RKO (cell line): ENCODE measurements at regions not wholly inside any gene's neighbourhood (a gene's known extent, or its start where the extent isn't known, plus 50 kb on each side); places are given as distances from the start of the nearest gene placed in this dataset.
"Not testable (repeated sequence)": the region's sequence is repeated elsewhere in the genome, so short reads cannot be mapped to it uniquely, and the experiment has no call there.

ENCODE experiments used
- DNase-seq: peaks from one replicate; pipeline ENCODE4 v3.0.0-alpha.2; 2016; ENCODE audit warnings: low spot score

DNA sequence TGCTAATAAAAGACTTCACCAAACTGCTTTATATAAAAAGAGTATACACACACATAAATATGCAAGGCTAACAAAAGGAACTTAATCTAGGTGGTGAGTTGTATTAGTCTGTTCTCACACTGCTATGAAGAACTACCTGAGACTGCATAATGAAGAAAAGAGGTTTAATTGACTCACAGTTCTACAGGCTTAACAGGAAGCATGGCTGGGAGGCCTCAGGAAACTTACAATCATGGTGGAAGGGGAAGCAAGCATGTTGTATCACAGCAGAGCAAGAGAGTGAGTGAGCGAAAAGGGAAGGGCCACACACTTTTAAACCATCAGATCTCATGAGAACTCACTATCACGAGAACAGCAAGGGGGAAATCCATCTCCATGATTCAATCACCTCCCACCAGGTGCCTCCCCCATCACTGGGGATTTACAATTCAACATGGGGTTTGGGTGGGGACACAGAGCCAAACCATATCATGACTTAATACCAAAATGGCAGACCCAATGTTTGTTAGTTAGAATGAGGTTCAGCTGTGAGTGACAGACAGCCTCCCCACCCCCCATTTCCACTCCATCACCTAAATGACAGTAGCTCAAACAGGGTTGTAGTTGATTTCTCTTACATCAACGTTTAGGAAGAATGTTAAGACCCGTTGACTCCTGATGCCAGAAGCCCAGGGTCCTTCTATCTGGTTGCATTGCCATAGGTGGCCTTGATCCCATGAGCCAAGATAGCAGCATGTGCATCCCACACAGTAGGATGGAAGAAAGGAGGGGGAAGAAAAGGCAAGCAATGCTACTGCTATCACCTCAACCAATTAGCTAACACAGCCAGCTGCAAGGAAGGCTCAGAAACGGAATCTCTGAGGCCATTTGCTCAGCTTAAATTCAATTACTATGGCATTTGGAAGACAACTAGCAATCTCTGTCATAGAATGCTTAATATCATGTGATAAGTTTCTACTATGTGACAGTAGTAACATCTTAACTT, 77.0 kb downstream of the CCDC71L start:
- DNase-seq: no peak

DNA sequence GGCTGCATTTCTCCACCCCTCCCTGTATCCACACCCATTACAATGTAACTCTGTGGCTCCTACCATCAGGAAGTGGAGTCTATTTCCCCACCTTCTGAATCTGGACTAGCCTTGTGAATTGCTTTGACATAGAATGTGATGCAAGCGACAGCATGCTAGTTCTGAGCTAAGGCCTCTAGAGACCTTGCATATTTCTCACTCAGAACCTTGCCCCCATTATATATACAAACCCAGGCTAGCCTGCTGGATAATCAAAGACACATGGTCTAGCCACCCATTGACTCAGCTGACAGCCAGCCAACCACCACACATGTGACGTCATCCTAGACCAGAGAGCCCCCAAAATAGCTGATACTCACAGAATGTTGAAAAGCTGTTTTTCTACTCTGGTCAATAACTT, 77.9 kb downstream of the CCDC71L start:
- DNase-seq: no peak

DNA sequence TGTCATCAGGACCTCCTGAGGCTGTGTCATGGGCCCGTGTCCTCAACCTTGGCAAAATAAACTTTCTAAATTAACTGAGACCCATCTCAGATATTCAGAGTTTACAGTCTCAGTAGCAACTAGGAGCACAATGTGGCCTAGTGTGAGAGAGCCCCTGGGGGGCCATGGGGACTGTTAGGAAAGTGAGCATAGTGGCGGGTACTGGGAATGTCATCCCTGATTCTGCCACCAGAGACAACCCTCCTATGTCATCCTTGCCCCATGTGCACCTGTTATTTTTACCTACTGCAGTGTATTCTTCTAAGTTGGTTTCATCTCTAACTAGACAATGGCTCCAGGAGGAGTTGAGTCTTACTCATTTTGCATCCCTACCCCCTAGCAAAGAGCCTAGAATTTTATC, 78.6 kb downstream of the CCDC71L start:
- no peak for DNase-seq

DNA sequence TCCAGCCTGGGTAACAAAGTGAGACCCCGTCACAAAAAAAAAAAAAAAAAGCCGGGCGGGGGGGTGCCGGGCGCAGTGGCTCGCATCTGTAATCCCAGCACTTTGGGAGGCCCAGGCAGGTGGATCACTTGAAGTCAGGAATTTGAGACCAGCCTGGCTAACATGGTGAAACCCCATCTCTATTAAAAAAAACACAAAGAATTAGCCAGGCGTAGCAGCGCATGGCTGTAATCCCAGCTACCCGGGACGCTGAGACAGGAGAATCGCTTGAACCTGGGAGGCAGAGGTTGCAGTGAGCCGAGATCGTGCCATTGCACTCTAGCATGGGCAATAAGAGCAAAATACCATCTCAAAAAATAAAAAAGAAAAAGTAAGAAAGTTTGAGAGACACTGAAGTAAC, 81.9 kb downstream of the CCDC71L start:
- DNase-seq: not testable (repeated sequence)

DNA sequence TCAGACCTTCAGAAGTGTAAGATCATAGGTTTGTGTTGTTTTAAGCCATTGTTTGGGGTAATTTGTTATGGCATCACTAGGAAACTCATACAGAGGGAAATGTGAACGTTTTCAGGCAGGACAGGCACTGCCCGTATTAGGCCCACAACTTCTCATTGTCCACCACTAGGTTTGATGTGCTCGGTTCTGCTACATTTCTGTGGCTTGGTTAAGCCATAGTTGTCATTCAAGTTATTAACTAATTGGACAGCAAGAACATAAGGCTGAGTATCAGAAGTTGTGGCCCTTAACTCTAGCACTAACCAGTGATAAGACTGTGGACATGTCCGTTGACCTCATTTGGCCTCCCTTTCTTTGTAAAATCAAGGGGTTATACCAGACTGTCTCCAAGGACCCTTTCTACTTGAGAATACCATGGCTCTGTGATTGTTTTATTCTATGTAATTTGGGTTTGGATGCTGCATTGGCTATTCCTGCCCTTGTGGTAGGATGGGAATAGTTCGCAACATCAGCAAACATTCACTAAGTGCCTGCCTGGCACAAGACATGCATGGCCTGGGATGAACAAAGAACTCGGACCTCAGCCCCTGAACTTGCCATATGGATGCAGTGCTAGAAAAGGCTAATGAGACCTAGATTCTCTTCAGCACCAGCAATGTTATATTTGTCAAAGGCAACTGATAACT, 85.7 kb downstream of the CCDC71L start:
- DNase-seq: no peak

DNA sequence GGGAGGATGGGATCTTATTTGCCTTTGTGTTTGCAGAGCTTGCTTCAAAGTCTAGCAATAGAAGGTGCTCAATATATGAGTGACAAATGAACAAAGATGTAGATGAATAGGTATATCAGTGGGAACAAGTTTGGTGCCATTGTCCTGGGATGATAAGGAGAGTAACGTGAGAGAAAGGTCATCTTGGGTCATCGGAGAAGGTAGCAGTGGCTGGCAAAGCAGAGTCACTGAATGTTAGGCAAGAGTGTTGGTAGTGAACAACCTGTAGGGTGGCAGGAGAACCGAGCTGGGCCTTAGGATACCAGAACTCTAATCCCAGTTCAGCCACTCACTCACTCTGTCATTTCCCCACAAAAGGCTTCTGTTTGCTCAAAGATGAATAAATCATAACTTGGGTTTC, 87.2 kb downstream of the CCDC71L start:
- no peak for DNase-seq

DNA sequence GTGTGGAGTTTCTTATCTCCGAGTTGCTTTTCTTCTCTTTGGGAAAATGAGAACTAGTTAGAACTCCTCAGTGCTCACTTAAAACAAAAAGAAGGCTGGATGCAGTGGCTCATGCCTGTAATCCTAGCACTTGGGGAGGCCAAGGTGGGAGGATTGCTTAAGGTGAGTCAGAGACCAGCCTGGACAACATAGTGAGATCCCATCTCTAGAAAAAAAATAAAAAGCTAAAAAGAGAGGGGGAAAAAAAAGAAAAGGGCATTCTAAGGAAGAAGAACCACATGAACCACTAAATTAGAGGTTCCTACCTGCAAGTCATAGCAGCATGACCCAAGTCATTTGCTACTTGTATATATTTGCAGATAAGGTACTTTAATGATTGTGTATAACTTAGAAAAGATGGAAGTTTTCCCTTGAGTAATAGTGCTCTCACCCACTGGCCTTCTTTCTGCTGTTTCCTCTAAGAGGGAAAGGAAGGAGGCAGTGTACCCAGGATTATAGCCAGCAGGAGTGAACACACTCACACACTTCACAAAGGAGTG, 87.8 kb downstream of the CCDC71L start:
- DNase-seq: no peak

DNA sequence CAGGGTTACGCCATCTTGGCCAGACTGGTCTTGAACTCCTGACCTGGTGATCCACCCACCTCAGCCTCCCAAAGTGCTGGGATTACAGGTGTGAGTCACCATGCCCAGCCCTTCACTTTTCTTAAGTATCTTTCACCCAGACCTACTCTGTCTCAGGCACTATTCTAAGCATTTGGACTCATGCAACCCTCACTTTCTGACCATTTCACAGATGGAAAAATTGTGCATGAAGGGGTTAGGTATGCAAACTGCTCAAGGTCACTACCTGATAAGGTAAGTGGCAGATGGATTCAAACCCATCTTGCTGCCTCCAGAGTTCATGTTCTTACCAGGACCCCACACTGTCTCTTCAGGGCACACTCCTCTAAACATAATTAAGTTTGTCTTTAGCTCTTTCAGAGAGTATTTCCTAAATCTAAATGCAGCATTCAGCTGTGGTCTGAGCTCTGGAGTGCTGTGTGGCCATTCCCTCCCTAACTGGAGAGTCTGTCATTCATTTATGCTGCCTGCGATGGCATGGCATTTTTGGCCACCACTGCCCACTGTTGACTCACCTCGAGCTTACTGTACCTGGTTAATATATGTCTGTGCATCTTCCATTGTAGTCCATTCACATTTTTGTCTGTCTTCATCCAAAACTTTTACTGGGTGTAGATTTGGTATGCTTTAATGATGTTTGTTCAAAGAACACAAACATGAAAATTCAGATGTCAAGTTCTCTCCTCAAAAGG, 88.4 kb downstream of the CCDC71L start:
- no peak for DNase-seq

DNA sequence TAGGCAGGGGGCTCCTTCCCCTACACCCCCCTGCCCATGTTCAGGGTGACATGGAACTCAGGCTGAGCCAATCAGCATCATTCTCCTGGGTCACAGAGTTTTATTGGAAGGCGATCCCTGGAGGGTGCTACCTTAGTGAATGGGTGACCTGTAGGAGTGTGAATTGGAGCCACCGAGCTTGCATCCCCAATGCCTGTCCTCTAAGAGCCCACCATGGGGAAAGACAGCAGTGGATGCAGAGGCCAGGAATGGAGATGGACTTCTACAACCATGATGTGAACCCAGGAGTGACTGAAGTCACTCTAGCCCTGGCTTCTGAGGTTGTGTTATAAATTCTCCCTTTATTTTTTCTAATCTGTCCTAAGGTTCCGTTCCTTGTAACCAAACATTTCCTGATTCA, 89.4 kb downstream of the CCDC71L start:
- DNase-seq: no peak

DNA sequence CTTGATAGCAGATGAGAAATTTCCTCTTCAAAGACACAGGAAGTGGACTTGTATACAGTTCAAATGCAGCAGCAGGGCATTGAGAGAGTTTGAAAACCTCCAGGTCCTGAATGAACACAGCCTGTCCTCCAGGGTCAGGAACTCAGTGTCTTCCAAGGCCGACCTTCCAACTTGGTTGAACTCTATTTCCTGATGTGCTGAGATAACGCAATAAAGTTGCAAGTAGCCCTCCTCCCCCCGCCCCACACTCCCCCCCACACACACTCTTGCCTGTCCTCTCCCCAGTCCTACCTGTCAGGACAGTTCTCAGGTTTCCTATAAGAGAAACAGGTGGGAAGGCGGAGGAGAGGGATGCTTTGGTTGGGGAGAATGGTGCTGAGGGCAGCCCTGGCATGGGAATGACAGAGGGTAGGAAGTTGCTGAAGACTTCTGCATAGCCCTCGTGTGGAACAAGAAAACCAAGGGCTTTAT, 90.0 kb downstream of the CCDC71L start:
- DNase-seq: no peak

DNA sequence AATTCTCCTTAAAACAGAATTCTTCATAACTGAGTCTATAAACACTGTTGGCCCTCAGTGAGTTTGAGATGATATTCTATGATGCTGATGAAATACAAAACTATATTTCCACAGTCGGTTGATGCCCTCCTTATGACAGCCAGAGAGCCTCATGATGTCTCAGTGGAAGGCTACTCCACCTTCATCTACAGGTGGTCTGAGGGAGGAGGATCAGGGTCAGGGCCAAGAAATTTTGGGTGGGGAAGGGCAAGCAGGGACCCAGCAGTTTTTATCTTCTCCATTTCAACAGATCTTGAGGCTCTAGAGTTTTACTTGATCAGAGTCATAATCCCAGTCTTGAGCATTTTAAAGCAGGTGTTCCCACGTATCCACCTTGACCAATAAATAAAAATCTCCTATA, 90.8 kb downstream of the CCDC71L start:
- DNase-seq: no peak

DNA sequence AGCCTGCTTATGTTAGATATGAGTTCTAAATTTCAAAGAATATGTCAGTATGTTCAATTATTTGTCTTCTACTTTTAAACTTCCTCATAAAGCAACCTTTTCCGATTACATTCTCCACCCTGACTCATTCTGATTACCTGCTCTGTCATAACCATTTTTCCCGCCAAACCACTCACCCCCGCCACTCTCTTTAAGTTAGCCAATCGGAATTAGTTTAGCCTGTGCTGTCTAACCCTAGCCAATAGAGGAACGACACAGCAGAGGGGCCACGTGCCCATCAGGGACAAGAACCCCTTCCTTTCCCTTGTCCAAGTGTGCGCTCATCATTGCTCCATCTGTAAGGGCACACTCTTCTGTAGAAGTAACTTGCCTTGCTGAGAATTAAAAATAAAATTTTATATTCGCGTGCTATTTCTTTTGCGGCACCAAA, 91.4 kb downstream of the CCDC71L start:
- no peak for DNase-seq

DNA sequence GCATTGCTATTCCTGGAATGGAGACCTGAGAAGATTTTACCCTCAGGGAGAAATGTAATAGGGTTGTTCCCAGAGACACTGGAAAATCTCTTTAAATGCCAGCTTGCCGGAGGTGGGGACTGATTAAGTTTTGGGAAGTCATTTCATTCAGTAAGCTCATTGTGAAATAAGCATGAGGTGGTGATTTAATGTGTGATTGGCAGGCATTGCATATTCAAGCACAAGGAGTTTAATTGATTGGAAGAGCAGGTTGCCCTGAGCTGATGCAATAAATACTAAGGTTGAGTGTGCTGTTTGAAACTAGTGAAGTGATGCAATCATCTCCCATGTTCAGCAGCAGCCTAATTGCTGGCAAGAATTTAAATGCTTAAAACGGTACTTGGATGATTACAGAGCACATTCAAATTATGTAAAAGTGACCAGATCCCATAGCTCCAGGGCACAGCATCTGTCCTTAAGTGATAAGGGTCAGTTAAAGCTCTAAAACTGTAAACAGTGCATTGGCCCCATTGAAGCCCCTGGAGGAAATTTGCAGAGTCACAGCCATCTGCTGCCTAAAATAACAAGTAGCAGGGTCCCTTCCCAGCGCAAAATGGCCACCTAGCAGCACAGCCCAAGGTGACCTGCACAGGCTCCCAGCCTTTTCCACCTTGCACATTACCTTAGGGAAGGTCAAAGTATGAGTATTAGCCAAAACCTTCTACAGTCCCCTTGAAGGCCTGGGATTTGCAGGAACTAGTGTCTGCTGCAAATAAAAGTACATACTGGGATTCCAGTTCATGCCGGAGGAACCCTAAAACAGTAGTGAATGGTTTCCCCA, 92.1 kb downstream of the CCDC71L start:
- peak; percentile 78 for DNase-seq

DNA sequence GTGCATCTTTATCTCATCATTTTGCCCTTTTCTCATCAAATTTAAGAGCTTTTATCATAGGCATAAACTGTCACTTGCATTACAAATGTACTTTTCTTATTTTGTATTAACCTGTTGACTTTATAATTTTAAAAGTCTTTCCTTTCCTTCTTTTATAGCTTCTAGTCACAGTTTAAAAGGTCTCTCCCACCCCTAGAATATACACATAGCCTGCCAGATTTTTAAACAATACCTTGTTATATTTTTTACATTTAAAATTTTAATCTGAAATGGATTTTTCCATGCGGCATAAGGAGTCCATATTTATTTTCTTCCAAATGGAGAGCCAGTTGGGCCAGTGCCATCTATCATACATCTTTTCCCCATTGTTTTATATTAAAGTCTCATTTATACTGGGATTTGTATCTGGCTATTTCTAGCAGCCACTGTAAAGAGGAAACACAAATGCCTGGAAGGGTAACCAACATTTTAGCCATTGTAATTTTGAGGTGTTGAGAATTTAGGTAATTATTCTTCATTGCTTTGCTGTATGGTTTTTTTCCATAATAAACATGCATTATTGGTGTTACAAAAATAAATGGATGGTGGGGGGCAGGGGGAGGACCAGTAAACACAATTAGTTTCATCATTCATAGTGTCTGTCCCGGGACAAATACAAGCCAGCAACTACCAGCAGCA, 92.8 kb downstream of the CCDC71L start:
- DNase-seq: no peak

DNA sequence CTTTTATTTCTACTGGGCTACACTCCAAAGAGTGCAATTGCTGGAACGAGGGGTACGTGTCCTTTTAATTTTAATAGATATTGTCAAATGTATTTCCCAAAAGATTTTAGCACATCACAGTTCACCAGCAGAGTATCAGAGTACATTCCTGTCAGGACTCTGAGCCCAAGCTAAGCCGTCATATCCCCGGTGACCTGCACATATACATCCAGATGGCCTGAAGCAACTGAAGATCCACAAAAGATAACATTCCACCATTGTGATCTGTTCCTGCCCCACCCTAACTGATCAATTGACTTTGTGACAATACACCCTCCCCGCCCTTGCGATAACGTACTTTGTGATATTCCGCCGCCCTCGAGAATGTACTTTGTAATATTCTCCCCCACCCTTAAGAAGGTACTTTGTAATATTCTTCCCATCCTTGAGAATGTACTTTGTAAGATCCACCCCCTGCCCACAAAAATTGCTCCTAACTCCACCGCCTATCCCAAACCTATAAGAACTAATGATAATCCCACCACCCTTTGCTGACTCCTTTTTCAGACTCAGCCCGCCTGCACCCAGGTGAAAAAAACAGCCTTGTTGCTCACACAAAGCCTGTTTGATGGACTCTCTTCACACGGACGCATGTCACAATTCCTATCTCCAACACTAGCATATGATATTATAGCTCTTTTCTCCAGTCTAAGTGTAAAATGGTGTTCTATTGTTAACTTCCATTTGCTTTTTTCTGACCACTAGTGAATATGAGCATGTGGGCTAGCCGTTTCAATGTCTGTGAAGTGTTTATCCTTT, 93.6 kb downstream of the CCDC71L start:
- DNase-seq: not testable (repeated sequence)

DNA sequence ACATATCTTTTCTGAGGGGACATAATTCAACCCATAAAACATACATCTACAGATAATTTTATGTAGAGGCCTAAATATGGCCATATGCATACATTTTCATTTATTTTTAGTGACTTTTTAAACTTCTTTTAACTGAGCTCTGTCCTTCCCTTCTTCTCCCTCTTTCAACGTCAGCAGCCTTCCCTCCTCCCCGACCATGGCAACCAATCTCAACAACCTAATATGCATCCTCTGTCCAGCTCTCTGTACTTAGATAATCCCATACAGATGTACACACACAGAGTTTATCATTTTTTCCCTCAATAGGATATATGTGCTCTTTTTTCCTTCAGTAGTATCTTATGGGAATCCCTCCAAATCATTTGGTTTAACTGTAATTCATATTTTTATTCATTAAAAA, 94.3 kb downstream of the CCDC71L start:
- no peak for DNase-seq

DNA sequence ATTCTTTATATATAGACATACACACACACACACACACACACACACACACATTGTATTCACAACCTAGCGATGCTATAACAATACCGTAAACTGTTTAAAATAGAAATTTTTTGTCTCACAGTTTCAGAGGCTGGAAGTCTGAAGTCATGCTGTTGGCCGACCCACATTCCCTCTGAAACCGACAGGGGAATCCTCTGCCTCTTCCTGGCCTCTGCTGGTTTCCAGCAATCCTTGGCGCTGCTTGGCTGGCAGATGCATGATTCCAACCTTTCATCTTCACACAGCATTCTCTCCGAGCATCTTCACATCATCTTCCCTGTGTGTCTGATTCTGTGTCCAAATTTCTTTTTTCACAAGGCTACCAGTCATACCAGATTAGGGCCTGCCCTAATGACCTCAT, 94.8 kb downstream of the CCDC71L start:
- no peak for DNase-seq

DNA sequence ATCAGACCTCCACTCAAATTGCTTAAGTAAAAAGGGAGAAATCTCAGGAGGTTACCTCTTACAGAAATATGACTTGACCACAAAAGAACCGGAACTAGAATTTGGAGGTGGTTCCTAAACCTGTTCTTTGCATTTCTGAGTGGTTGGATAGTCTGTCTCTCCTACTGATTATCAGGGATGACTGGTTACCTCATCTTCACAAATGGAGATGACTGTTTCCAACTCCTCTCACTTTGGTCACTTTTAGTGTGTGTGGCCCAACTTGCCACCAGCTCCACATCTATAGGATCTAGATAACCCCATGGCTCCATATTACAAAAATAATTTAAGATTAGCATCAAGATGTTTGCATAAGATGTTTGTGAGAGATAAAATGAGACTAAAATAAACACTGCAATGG, 95.5 kb downstream of the CCDC71L start:
- DNase-seq: no peak

DNA sequence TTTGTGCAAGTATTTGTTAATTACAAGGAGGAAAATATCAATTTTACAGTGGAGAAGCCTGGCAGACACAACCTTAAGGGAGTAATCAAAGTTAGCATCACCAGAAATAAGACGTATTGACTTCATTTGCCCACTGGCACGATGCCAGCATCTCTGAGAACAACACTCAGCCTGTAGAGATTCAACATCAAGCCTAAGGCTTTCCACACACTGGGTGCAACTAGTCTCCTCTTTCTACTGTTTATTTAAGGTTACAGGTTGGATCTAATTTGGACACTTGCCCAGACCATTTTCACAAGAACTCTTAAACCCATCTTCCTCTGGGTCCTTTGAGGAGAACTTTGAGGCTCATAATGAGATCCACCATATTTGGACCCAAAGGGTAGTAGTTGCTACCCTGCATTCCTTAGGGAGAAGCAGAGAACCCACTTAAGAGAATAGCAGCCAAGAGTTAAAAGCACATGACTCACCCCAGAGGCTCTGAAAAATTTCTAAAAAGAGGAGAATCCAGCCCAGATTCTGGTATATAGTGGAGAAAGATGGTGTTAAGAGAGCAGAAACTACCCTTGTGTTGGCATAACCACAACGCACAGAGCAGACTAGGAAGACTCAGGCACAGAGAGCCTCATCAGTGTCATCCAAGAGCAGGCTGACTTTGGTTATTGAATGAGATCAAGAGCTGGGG, 97.3 kb downstream of the CCDC71L start:
- DNase-seq: no peak
